ENCODE measurements at regions not wholly inside any gene's neighbourhood (a gene's known extent, or its start where the extent isn't known, plus 50 kb on each side); places are given as distances from the start of the nearest gene placed in this dataset.
"Not testable (repeated sequence)": the region's sequence is repeated elsewhere in the genome, so short reads cannot be mapped to it uniquely, and the experiment has no call there.

- no peak for DNase-seq
These were observed 108.5 kb upstream of the ALX4 start for GRCh38 chr11:44418456-44418830.

- no peak for DNase-seq
These were observed 111.2 kb upstream of the ALX4 start for GRCh38 chr11:44421090-44421675.

GRCh38 chr11:44423289-44423688 lies 113.3 kb upstream of the ALX4 start:
- DNase-seq, result no peak

GRCh38 chr11:44424841-44425240 lies 114.9 kb upstream of the ALX4 start:
- DNase-seq, result no peak

GRCh38 chr11:44426119-44426518 lies 116.2 kb upstream of the ALX4 start:
- DNase-seq, result no peak

- no peak for DNase-seq
These were observed 117.0 kb upstream of the ALX4 start for GRCh38 chr11:44426958-44427357.

GRCh38 chr11:44427432-44427831 lies 117.5 kb upstream of the ALX4 start:
- DNase-seq, result no peak

GRCh38 chr11:44430140-44430539 lies 120.2 kb upstream of the ALX4 start:
- DNase-seq, result no peak

GRCh38 chr11:44434191-44434590 lies 124.3 kb upstream of the ALX4 start:
- DNase-seq, result no peak

- DNase-seq, result no peak
These were observed 127.2 kb upstream of the ALX4 start for GRCh38 chr11:44437122-44437521.

- DNase-seq, result not testable (repeated sequence)
These were observed 122.4 kb upstream of the CD82 start for GRCh38 chr11:44442893-44443673.

GRCh38 chr11:44443836-44444769 lies 121.4 kb upstream of the CD82 start:
- DNase-seq, result no peak

- no peak for DNase-seq
These were observed 120.6 kb upstream of the CD82 start for GRCh38 chr11:44444770-44445321.

- DNase-seq, result no peak
These were observed 119.7 kb upstream of the CD82 start for GRCh38 chr11:44445500-44446365.

- DNase-seq, result no peak
These were observed 119.1 kb upstream of the CD82 start for GRCh38 chr11:44446366-44446762.

- no peak for DNase-seq
These were observed 118.3 kb upstream of the CD82 start for GRCh38 chr11:44446996-44447771.

GRCh38 chr11:44450295-44450932 lies 115.0 kb upstream of the CD82 start:
- no peak for DNase-seq

GRCh38 chr11:44451706-44452105 lies 113.8 kb upstream of the CD82 start:
- DNase-seq, result no peak

GRCh38 chr11:44452827-44453572 lies 112.5 kb upstream of the CD82 start:
- DNase-seq, result no peak

GRCh38 chr11:44453871-44454270 lies 111.6 kb upstream of the CD82 start:
- no peak for DNase-seq
